Motor neuron (in vitro differentiated cells): ENCODE measurements at regions not wholly inside any gene's neighbourhood (a gene's known extent, or its start where the extent isn't known, plus 50 kb on each side); places are given as distances from the start of the nearest gene placed in this dataset.
A peak's percentile ranks its signal among the peaks of the same experiment; 100 is the strongest.

Source experiments
- ATAC-seq, 8 experiments: fragments of 200-7000 bp; cut with Tn5 transposase; replicated peaks in 6 of 8; 2 replicates each; pipeline ENCODE4 v1.8.0; 2021; ENCODE audit warnings: mild to moderate bottlenecking in 8 of 8, moderate library complexity in 8 of 8
- H3K27ac ChIP-seq, 2 donors: fragments of 250-450 bp; sonication (Bioruptor Pico); 2 replicates each; pipeline ENCODE4 v1.9.0; 2021; ENCODE audit warnings: antibody characterized with exemption in 2 of 2, mild to moderate bottlenecking in 2 of 2, moderate library complexity in 1 of 2
- H3K4me1 ChIP-seq, 2 donors: fragments of 250-450 bp; sonication (Bioruptor Pico); replicated peaks in 1 of 2; 2 replicates each; pipeline ENCODE4 v1.6.1; 2021; ENCODE audit warnings: antibody characterized with exemption in 2 of 2, mild to moderate bottlenecking in 2 of 2, moderate library complexity in 1 of 2
- H3K4me3 ChIP-seq, 5 donors: fragments of 250-450 bp; sonication (Bioruptor Pico); 2 replicates each; pipeline ENCODE4 v1.9.0; 2021; ENCODE audit warnings: antibody characterized with exemption in 5 of 5, mild to moderate bottlenecking in 5 of 5, moderate library complexity in 4 of 5
- WGBS, 10 experiments: fragments of 450-650 bp; shearing (Covaris generic); methylation state at CpG; one replicate each; pipeline ENCODE4 v1.0.0; 2022; 5-methylcytosine and 5-hydroxymethylcytosine counted together
- in situ Hi-C, 9 experiments: fragments of 400-800 bp; cut with MboI; loops; one replicate each; pipeline ENCODE4 v1.15.0; 2021; ENCODE audit warnings: low sequenced_read_pairs in 9 of 9, low pct_unique_long_range_greater_than_20kb in 2 of 9; ENCODE audit not compliant: unreplicated experiment in 9 of 9

- ATAC-seq = no peak
- Histone ChIP-seq H3K4me3 (no peak overlapping the region), H3K4me1 (no peaks in the 10 kb centered on the region), H3K27ac (no peak overlapping the region)
- 0 to 79% (median 44%) methylated on average over 1 to 4 of the region's 4 CpGs; no CpG with 5 or more reads in 2 of the 10 experiments for WGBS, 10 experiments
- in situ Hi-C loops = no loop called here
These were observed 429.0 kb upstream of the NWD2 start for GRCh38 chr4:36815536-36815935.

- Histone ChIP-seq H3K4me3 (no peak overlapping the region), H3K4me1 (no peaks in the 10 kb centered on the region), H3K27ac (no peak overlapping the region)
- 21 to 100% (median 93%) methylated on average over 3 to 10 of the region's 12 CpGs; no CpG with 5 or more reads in 5 of the 10 experiments for WGBS, 10 experiments
- no peak for ATAC-seq
- in situ Hi-C loops = no loop called here
These were observed 421.2 kb upstream of the NWD2 start for GRCh38 chr4:36823199-36823967.

GRCh38 chr4:36824682-36825081 is 419.9 kb upstream of the NWD2 start:
- no peak overlapping the region for H3K4me3 ChIP-seq
- no peaks in the 10 kb centered on the region for H3K4me1 ChIP-seq
- in situ Hi-C loops = no loop called here
- ATAC-seq = no peak
- no peak overlapping the region for H3K27ac ChIP-seq
- WGBS, 10 experiments = 0 to 92% (median 46%) methylated on average over 1 to 3 of the region's 3 CpGs; no CpG with 5 or more reads in 1 of the 10 experiments

- H3K4me3 ChIP-seq = no peak overlapping the region
- H3K27ac ChIP-seq = no peak overlapping the region
- H3K4me1 ChIP-seq = peaks cover 0 to 14% of the 10 kb centered on the region in 2 donors
- in situ Hi-C loops = no loop called here
- WGBS, 10 experiments = 0 to 74% (median 57%) methylated on average over 1 to 4 of the region's 4 CpGs
- no peak for ATAC-seq
These were observed 409.3 kb upstream of the NWD2 start for GRCh38 chr4:36835246-36835645.

- no peak overlapping the region for H3K27ac ChIP-seq
- H3K4me3 ChIP-seq = no peak overlapping the region
- in situ Hi-C loops = no loop called here
- peaks cover 0 to 6% of the 10 kb centered on the region in 2 donors for H3K4me1 ChIP-seq
- ATAC-seq = peak in 6 of 8 experiments; percentile 60 to 81 (median 74)
- 23 to 77% (median 46%) methylated on average over 3 to 9 of the region's 9 CpGs for WGBS, 10 experiments
These were observed 402.8 kb upstream of the NWD2 start for GRCh38 chr4:36841583-36842326.

- H3K4me1 ChIP-seq = no peaks in the 10 kb centered on the region
- no peak overlapping the region for H3K27ac ChIP-seq
- H3K4me3 ChIP-seq = no peak overlapping the region
- ATAC-seq = no peak
- in situ Hi-C loops = no loop called here
These were observed 400.1 kb upstream of the NWD2 start for GRCh38 chr4:36844448-36844847.

- 0 to 67% (median 27%) methylated on average over 1 to 4 of the region's 4 CpGs; no CpG with 5 or more reads in 2 of the 10 experiments for WGBS, 10 experiments
- peak in 5 of 8 experiments; percentile 53 to 76 (median 73) for ATAC-seq
- Histone ChIP-seq H3K4me1 (peaks cover 0 to 14% of the 10 kb centered on the region in 2 donors), H3K27ac (no peak overlapping the region), H3K4me3 (no peak overlapping the region)
- in situ Hi-C loops = no loop called here
These were observed 391.7 kb upstream of the NWD2 start for GRCh38 chr4:36852856-36853255.

- Histone ChIP-seq H3K4me1 (peaks cover 0 to 14% of the 10 kb centered on the region in 2 donors), H3K27ac (no peak overlapping the region), H3K4me3 (no peak overlapping the region)
- 0 to 83% (median 41%) methylated on average over 1 to 4 of the region's 5 CpGs for WGBS, 10 experiments
- in situ Hi-C loops = no loop called here
- no peak for ATAC-seq
These were observed 390.0 kb upstream of the NWD2 start for GRCh38 chr4:36854554-36854953.

- in situ Hi-C loops = no loop called here
These were observed 380.9 kb upstream of the NWD2 start for GRCh38 chr4:36863601-36864000.

GRCh38 chr4:36870121-36870520 is 374.4 kb upstream of the NWD2 start:
- H3K27ac ChIP-seq = no peak overlapping the region
- no peak overlapping the region for H3K4me3 ChIP-seq
- in situ Hi-C loops = no loop called here
- ATAC-seq = no peak
- H3K4me1 ChIP-seq = no peaks in the 10 kb centered on the region

More at GRCh38 chr4:36863601-36864000, 380.9 kb upstream of the NWD2 start:
- Histone ChIP-seq H3K4me3 (no peak overlapping the region), H3K27ac (no peak overlapping the region), H3K4me1 (no peaks in the 10 kb centered on the region)
- WGBS, 10 experiments = 0 to 100% (median 51%) methylated on average over 1 to 2 of the region's 2 CpGs; no CpG with 5 or more reads in 2 of the 10 experiments
- no peak for ATAC-seq

- Histone ChIP-seq H3K4me3 (no peak overlapping the region), H3K27ac (no peak overlapping the region), H3K4me1 (no peaks in the 10 kb centered on the region)
- 0 to 100% (median 80%) methylated on average over 1 of the region's 1 CpG; no CpG with 5 or more reads in 3 of the 10 experiments for WGBS, 10 experiments
- in situ Hi-C loops = no loop called here
- no peak for ATAC-seq
These were observed 371.9 kb upstream of the NWD2 start for GRCh38 chr4:36872679-36873078.

- 0 to 94% (median 84%) methylated on average over 1 to 3 of the region's 3 CpGs for WGBS, 10 experiments
- in situ Hi-C loops = no loop called here
- ATAC-seq = no peak
- Histone ChIP-seq H3K4me3 (no peak overlapping the region), H3K27ac (no peak overlapping the region), H3K4me1 (no peaks in the 10 kb centered on the region)
These were observed 360.4 kb upstream of the NWD2 start for GRCh38 chr4:36884151-36884550.

GRCh38 chr4:36891971-36892370 is 352.6 kb upstream of the NWD2 start:
- in situ Hi-C loops = no loop called here
- Histone ChIP-seq H3K4me3 (no peak overlapping the region), H3K4me1 (no peaks in the 10 kb centered on the region), H3K27ac (no peak overlapping the region)
- ATAC-seq = no peak
- WGBS, 10 experiments = 0 to 95% (median 44%) methylated on average over 1 to 2 of the region's 2 CpGs; no CpG with 5 or more reads in 2 of the 10 experiments
